HCT116 (cell line): ENCODE measurements at regions not wholly inside any gene's neighbourhood (a gene's known extent, or its start where the extent isn't known, plus 50 kb on each side); places are given as distances from the start of the nearest gene placed in this dataset.

Experiments
- ATAC-seq: fragments of 200-7000 bp; cut with Tn5 transposase; 2 replicates; pipeline ENCODE4 v1.9.1; 2020; ENCODE audit warnings: mild to moderate bottlenecking, moderate library complexity
- BruUV-seq: library from RNA; stranded (reverse); fragments of 400-500 nt; replicated peaks from 2 replicates; lab custom pipeline; 2021; lab: Mats Ljungman, UMichigan
- CTCF ChIA-PET: fragments of 300-600 bp; sonication (Branson Sonifier 250); formaldehyde crosslinking; loops from one replicate; lab custom pipeline; 2021; ENCODE audit warnings: antibody characterized with exemption; lab: Charles Lee
- POLR2A ChIA-PET: fragments of 300-600, 350-600 bp; sonication (Branson Sonifier 250); formaldehyde crosslinking; loops from one replicate; lab custom pipeline; 2021; ENCODE audit warnings: antibody characterized with exemption; lab: Charles Lee
- RAD21 ChIA-PET, 2 experiments: fragments of 300-600 bp; sonication (Branson Sonifier 250); formaldehyde crosslinking; loops; one replicate each; lab custom pipeline; 2023; ENCODE audit warnings: low total read pairs in 2 of 2; ENCODE audit not compliant: uncharacterized antibody in 2 of 2, unreplicated experiment in 2 of 2, low non-redundant PET in 1 of 2; lab: Charles Lee
- DNase-seq: peaks from one replicate; pipeline ENCODE4 v3.0.0-alpha.2; 2010; ENCODE audit warnings: low read depth, low spot score
- H2AFZ ChIP-seq: fragments of 200-600 bp; shearing (Covaris generic), sonication (generic); 2 replicates; pipeline ENCODE4 v1.6.1; 2017; ENCODE audit warnings: low read depth, mixed run types, mixed read lengths, antibody characterized with exemption, low read length; ENCODE audit not compliant: poor library complexity, severe bottlenecking
- H3K27ac ChIP-seq: 2 replicates; pipeline ENCODE4 v1.5.1; 2012; ENCODE audit warnings: low read depth, low read length
- H3K27me3 ChIP-seq: fragments of 200-600 bp; sonication (generic); 2 replicates; pipeline ENCODE4 v1.6.1; 2016; ENCODE audit warnings: mixed run types, low read length, mixed read lengths; ENCODE audit not compliant: insufficient read depth
- H3K36me3 ChIP-seq, 2 experiments: fragments of 200-500 bp in 1 of 2; fragments of 200-600 bp in 1 of 2; sonication (Bioruptor generic) in 1 of 2; sonication (generic) in 1 of 2; 2 replicates each; pipeline versions ENCODE4 v1.5.1 to v1.6.1; 2014 to 2016; ENCODE audit warnings: low read length in 2 of 2, inconsistent platforms in 1 of 2, mixed read lengths in 1 of 2, mixed run types in 1 of 2; ENCODE audit not compliant: insufficient read depth in 2 of 2, control insufficient read depth in 1 of 2
- H3K4me1 ChIP-seq, 2 experiments: fragments of 200-600 bp in 1 of 2; sonication (generic) in 1 of 2; 2 replicates each; pipeline versions ENCODE4 v1.5.1 to v1.6.1; 2012 to 2017; ENCODE audit warnings: low read length in 2 of 2, inconsistent platforms in 1 of 2, mild to moderate bottlenecking in 1 of 2, mixed read lengths in 1 of 2, mixed run types in 1 of 2, moderate library complexity in 1 of 2; ENCODE audit not compliant: insufficient read depth in 2 of 2, control insufficient read depth in 1 of 2
- H3K4me2 ChIP-seq: fragments of 200-600 bp; sonication (generic); 2 replicates; pipeline ENCODE4 v1.6.1; 2017; ENCODE audit warnings: mixed run types, low read length, mixed read lengths
- H3K4me3 ChIP-seq, 2 experiments: fragments of 200-600 bp in 1 of 2; sonication (generic) in 1 of 2; replicated peaks in 1 of 2; 2 replicates each; pipeline ENCODE4 v1.5.1; 2011 to 2016; ENCODE audit warnings: low read length in 2 of 2, control low read depth in 1 of 2, low read depth in 1 of 2, mild to moderate bottlenecking in 1 of 2, mixed read lengths in 1 of 2, mixed run types in 1 of 2
- H3K79me2 ChIP-seq: fragments of 200-600 bp; sonication (generic); 2 replicates; pipeline ENCODE4 v1.6.1; 2017; ENCODE audit warnings: mild to moderate bottlenecking, mixed run types, low read length, moderate library complexity, mixed read lengths; ENCODE audit not compliant: insufficient read depth
- H3K9ac ChIP-seq: fragments of 200-600 bp; sonication (generic); 2 replicates; pipeline ENCODE4 v1.6.1; 2016; ENCODE audit warnings: low read length, mixed read lengths
- H3K9me2 ChIP-seq: fragments of 200-600 bp; sonication (generic), shearing (Covaris generic); 2 replicates; pipeline ENCODE4 v1.6.1; 2017; ENCODE audit warnings: mixed run types, mild to moderate bottlenecking, moderate library complexity; ENCODE audit not compliant: insufficient read depth
- H3K9me3 ChIP-seq, 2 experiments: fragments of 200-500 bp in 1 of 2; fragments of 200-600 bp in 1 of 2; sonication (Bioruptor generic) in 1 of 2; sonication (generic) in 1 of 2; 2 replicates each; pipeline ENCODE4 v1.6.1; 2014 to 2017; ENCODE audit warnings: low read length in 2 of 2, mixed read lengths in 2 of 2, inconsistent platforms in 1 of 2, low read depth in 1 of 2, mild to moderate bottlenecking in 1 of 2, mixed run types in 1 of 2, moderate library complexity in 1 of 2; ENCODE audit not compliant: control insufficient read depth in 1 of 2, insufficient read depth in 1 of 2
- H4K20me1 ChIP-seq: fragments of 200-600 bp; sonication (generic), shearing (Covaris generic); 2 replicates; pipeline ENCODE4 v1.6.1; 2017; ENCODE audit warnings: mixed run types, mild to moderate bottlenecking, moderate library complexity; ENCODE audit not compliant: insufficient read depth
- CBX3 ChIP-seq: IDR thresholded peaks from 2 replicates; pipeline ENCODE4 v1.6.1; 2012; ENCODE audit warnings: low read depth
- CTCF ChIP-seq, 3 experiments: fragments of 200-600 bp in 1 of 3; sonication (generic) in 1 of 3; IDR thresholded peaks in 2 of 3; conservative IDR thresholded peaks in 1 of 3; 2 replicates each; pipeline ENCODE4 v1.5.1; 2012 to 2017; ENCODE audit warnings: low read depth in 2 of 3, low read length in 2 of 3, antibody characterized with exemption in 1 of 3, borderline replicate concordance in 1 of 3, control low read depth in 1 of 3, mild to moderate bottlenecking in 1 of 3, mixed read lengths in 1 of 3, mixed run types in 1 of 3, moderate library complexity in 1 of 3; ENCODE audit not compliant: insufficient read depth in 1 of 3
- EGR1 ChIP-seq: IDR thresholded peaks from 2 replicates; pipeline ENCODE4 v1.6.1; 2012; ENCODE audit warnings: low read depth
- ELF1 ChIP-seq: IDR thresholded peaks from 2 replicates; pipeline ENCODE4 v1.6.1; 2012; ENCODE audit warnings: low read depth, borderline replicate concordance
- EZH2 ChIP-seq: fragments of 200-600 bp; sonication (generic); IDR thresholded peaks from 2 replicates; pipeline ENCODE4 v1.6.1; 2017; ENCODE audit warnings: antibody characterized with exemption, mixed run types
- JUND ChIP-seq: IDR thresholded peaks from 2 replicates; pipeline ENCODE4 v1.6.1; 2012
- POLR2A ChIP-seq: IDR thresholded peaks from 2 replicates; pipeline ENCODE4 v1.7.0; 2011; ENCODE audit warnings: borderline replicate concordance; ENCODE audit not compliant: insufficient read depth, insufficient read length; ENCODE audit errors: extremely low read depth
- SRF ChIP-seq: IDR thresholded peaks from 2 replicates; pipeline ENCODE4 v1.6.1; 2012; ENCODE audit warnings: low read depth
- intact Hi-C: fragments of 100-400 bp; cut with micrococcal nuclease; formaldehyde crosslinking; loops from 2 replicates; pipeline ENCODE4 v1.10.0; 2022

GRCh38 chr5:87826507-87826906, 413.8 kb upstream of the CCNH start:
- H2AFZ ChIP-seq: no peak overlapping the region
- ChIA-PET RAD21 (no interaction called here), CTCF (no interaction called here), POLR2A (no interaction called here)
- no peaks in the 10 kb centered on the region for H3K79me2 ChIP-seq
- ATAC-seq: no peak
- H3K27me3 ChIP-seq: no peaks in the 10 kb centered on the region
- peaks cover 0 to 7% of the 10 kb centered on the region in 2 experiments; a peak in 2 of 4 replicates for H3K4me1 ChIP-seq
- no peaks in the 10 kb centered on the region for H3K36me3 ChIP-seq
- no peaks in the 10 kb centered on the region for H3K9me3 ChIP-seq
- H4K20me1 ChIP-seq: no peaks in the 10 kb centered on the region
- H3K9ac ChIP-seq: no peak overlapping the region
- intact Hi-C loops: no loop called here
- TF ChIP-seq POLR2A (no peak), SRF (no peak), CTCF (IDR thresholded peaks at IDR 0.05 in 2 of 3, conservative IDR thresholded peaks at IDR 0.05 in 1 of 3; ENCODE audit: borderline replicate concordance in 1 of 3, insufficient read depth in 1 of 3, low read depth in 2 of 3, low read length in 2 of 3) (no peak), ELF1 (no peak), EGR1 (no peak)
- TF ChIP-seq, all 23 proteins: peak for 0
- no peak overlapping the region for H3K27ac ChIP-seq
- H3K4me2 ChIP-seq: no peak overlapping the region
- DNase-seq: no peak
- no peak overlapping the region for H3K4me3 ChIP-seq
- no peaks in the 10 kb centered on the region for H3K9me2 ChIP-seq
- no TSS peak for BruUV-seq

- intact Hi-C loops: no loop called here
- no peak for DNase-seq
- Histone ChIP-seq H2AFZ (no peak overlapping the region), H3K9me3 (no peaks in the 10 kb centered on the region), H3K27ac (no peak overlapping the region), H3K36me3 (no peaks in the 10 kb centered on the region), H3K4me1 (peaks cover 0 to 7% of the 10 kb centered on the region in 2 experiments; a peak in 2 of 4 replicates), H4K20me1 (no peaks in the 10 kb centered on the region), H3K4me3 (no peak overlapping the region), H3K9ac (no peak overlapping the region), H3K79me2 (no peaks in the 10 kb centered on the region), H3K4me2 (no peak overlapping the region), H3K27me3 (no peaks in the 10 kb centered on the region), H3K9me2 (no peaks in the 10 kb centered on the region)
- ChIA-PET CTCF (no interaction called here), RAD21 (no interaction called here), POLR2A (no interaction called here)
- no TSS peak for BruUV-seq
- no peak for TF ChIP-seq CBX3
- no peak for TF ChIP-seq EZH2
- no peak for TF ChIP-seq JUND
- TF ChIP-seq POLR2A: no peak
- ATAC-seq: no peak
These were observed 412.9 kb upstream of the CCNH start for GRCh38 chr5:87825583-87825982.
